GM12878 (cell line): ENCODE measurements at regions not wholly inside any gene's neighbourhood (a gene's known extent, or its start where the extent isn't known, plus 50 kb on each side); places are given as distances from the start of the nearest gene placed in this dataset.

ENCODE experiments used
- CBX5 ChIP-seq: sonication (generic); IDR thresholded peaks from 2 replicates; pipeline ENCODE4 v1.6.1; 2016; ENCODE audit warnings: low read depth, moderate library complexity, mild to moderate bottlenecking, inconsistent platforms
- CHD2 ChIP-seq: IDR thresholded peaks from 2 replicates; pipeline ENCODE4 v1.6.1; 2011; ENCODE audit warnings: low read depth, low read length, improper control_type of control experiment, borderline replicate concordance
- MYC ChIP-seq: IDR thresholded peaks from 2 replicates; pipeline ENCODE4 v1.6.1; 2011; ENCODE audit warnings: mild to moderate bottlenecking, low read length, moderate library complexity, inconsistent platforms; ENCODE audit not compliant: insufficient read depth, insufficient replicate concordance, insufficient read length, severe bottlenecking
- POLR2AphosphoS5 ChIP-seq: IDR thresholded peaks from 2 replicates; pipeline ENCODE4 v1.6.1; 2011; ENCODE audit warnings: mild to moderate bottlenecking, low read length, inconsistent platforms
- RELA ChIP-seq: fragments of 450-650 bp; IDR thresholded peaks from 2 replicates; pipeline ENCODE4 v1.8.0; 2014; ENCODE audit warnings: borderline replicate concordance; ENCODE audit not compliant: partially characterized antibody
- TCF12 ChIP-seq: IDR thresholded peaks from 2 replicates; pipeline ENCODE4 v1.6.1; 2011; ENCODE audit warnings: low read depth, mild to moderate bottlenecking, low read length

GRCh38 chr6:112853162-112853561 is 506.0 kb downstream of the RFPL4B start:
- TF ChIP-seq POLR2AphosphoS5, result no peak
- TF ChIP-seq CHD2, result no peak
- TF ChIP-seq TCF12, result no peak
- TF ChIP-seq MYC, result no peak
- TF ChIP-seq CBX5, result no peak
- TF ChIP-seq RELA, result no peak
